Caco-2 (cell line): ENCODE measurements at regions not wholly inside any gene's neighbourhood (a gene's known extent, or its start where the extent isn't known, plus 50 kb on each side); places are given as distances from the start of the nearest gene placed in this dataset.

Experiments used
- BruUV-seq: library from RNA; stranded (reverse); fragments of 400-500 nt; replicated peaks from 2 replicates; lab custom pipeline; 2021; lab: Mats Ljungman, UMichigan
- CTCF ChIA-PET: fragments of 300-600 bp; sonication (Branson Sonifier 250); formaldehyde crosslinking; loops from one replicate; lab custom pipeline; 2022; ENCODE audit warnings: antibody characterized with exemption; lab: Charles Lee
- POLR2A ChIA-PET: fragments of 300-600 bp; sonication (Branson Sonifier 250); formaldehyde crosslinking; loops from one replicate; lab custom pipeline; 2022; ENCODE audit warnings: antibody characterized with exemption; lab: Charles Lee
- DNase-seq, 2 experiments: peaks; one replicate each; pipeline versions ENCODE4 v3.0.0 to v3.0.0-alpha.2; 2020 to 2022
- H3K27me3 ChIP-seq: replicated peaks from 2 replicates; pipeline ENCODE4 v1.6.0; 2011; ENCODE audit warnings: low read length; ENCODE audit not compliant: control insufficient read depth, insufficient read depth
- H3K36me3 ChIP-seq: 2 replicates; pipeline ENCODE4 v1.5.1; 2011; ENCODE audit warnings: low read length; ENCODE audit not compliant: control insufficient read depth, insufficient read depth
- H3K4me1 ChIP-seq: fragments of 250-450 bp; sonication (Bioruptor Pico); 2 replicates; pipeline ENCODE4 v1.5.1; 2020; ENCODE audit warnings: mild to moderate bottlenecking
- H3K4me3 ChIP-seq: 2 replicates; pipeline ENCODE4 v1.5.1; 2011; ENCODE audit warnings: low read depth, mild to moderate bottlenecking, control low read depth, low read length
- H3K9me3 ChIP-seq: fragments of 250-450 bp; sonication (Bioruptor Pico); 2 replicates; pipeline ENCODE4 v1.5.1; 2020; ENCODE audit warnings: mild to moderate bottlenecking, moderate library complexity
- H3K27ac Mint-ChIP-seq: one replicate; pipeline ENCODE4 v1.8.0; 2022; ENCODE audit warnings: mixed read lengths; ENCODE audit not compliant: unreplicated experiment
- H3K27me3 Mint-ChIP-seq: one replicate; pipeline ENCODE4 v1.8.0; 2022; ENCODE audit warnings: mixed read lengths; ENCODE audit not compliant: insufficient read depth, unreplicated experiment
- H3K36me3 Mint-ChIP-seq: one replicate; pipeline ENCODE4 v1.8.0; 2022; ENCODE audit warnings: mild to moderate bottlenecking, mixed read lengths; ENCODE audit not compliant: insufficient read depth, unreplicated experiment
- H3K4me1 Mint-ChIP-seq: one replicate; pipeline ENCODE4 v1.8.0; 2022; ENCODE audit warnings: low read depth, mixed read lengths; ENCODE audit not compliant: unreplicated experiment
- H3K4me3 Mint-ChIP-seq: one replicate; pipeline ENCODE4 v1.8.0; 2022; ENCODE audit warnings: mild to moderate bottlenecking, moderate library complexity, mixed read lengths; ENCODE audit not compliant: unreplicated experiment
- H3K9me3 Mint-ChIP-seq: one replicate; pipeline ENCODE4 v1.8.0; 2022; ENCODE audit warnings: mixed read lengths; ENCODE audit not compliant: unreplicated experiment
- intact Hi-C: fragments of 100-400 bp; cut with micrococcal nuclease; formaldehyde crosslinking; loops from one replicate; pipeline ENCODE4 v1.10.0; 2022; ENCODE audit not compliant: unreplicated experiment
- TF ChIP-seq, protein P1 (sequence below), 2 experiments: fragments of 200-600 bp in 1 of 2; IDR thresholded peaks; 1 replicate in 1 of 2; 2 replicates in 1 of 2; pipeline versions ENCODE4 v1.5.1 to v1.8.0; 2011 to 2022; ENCODE audit warnings: antibody characterized with exemption in 1 of 2, control low read depth in 1 of 2, inconsistent platforms in 1 of 2, low read depth in 1 of 2, low read length in 1 of 2, mild to moderate bottlenecking in 1 of 2, moderate library complexity in 1 of 2; ENCODE audit not compliant: insufficient read depth in 1 of 2, severe bottlenecking in 1 of 2, unreplicated experiment in 1 of 2

DNA sequence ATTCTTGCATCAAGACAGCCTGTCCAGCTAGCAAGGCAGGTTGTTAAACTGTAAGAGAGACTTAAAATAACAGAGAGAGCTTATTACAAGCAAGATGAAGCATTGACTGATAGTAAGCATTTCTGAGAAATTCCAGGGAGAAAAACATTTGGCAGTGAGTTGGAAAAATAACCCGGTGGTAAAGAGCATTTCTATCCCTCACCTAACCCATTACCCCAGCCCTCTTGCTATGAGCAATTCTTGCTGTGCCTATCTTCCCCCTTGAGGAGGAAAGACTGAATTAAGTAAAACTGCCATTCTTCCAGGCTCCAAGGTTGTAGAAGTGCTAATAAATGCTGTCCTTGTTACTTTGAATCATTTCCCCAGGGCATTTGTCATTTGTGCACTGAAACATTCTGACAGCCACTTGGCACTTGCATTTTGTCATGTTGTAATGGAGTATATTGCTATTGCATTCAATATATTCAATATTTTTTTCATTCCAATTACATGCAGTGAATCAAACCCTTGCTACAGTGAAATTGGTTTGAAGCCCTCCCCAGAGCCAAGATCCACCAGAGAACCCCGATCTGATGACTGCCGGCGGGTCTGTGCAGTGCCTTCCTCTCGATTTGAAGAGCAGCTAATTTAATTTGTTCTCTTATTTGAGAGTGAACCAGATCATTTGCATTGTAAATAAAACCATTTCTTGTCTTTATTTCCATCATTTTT lies 291.1 kb downstream of the HIVEP2 start:
- H3K27me3 ChIP-seq = no peaks in the 10 kb centered on the region
- Mint-ChIP-seq H3K4me1 (no peaks in the 10 kb centered on the region), H3K27me3 (peaks cover 15% of the 10 kb centered on the region), H3K27ac (no peak overlapping the region), H3K4me3 (no peak overlapping the region), H3K9me3 (no peaks in the 10 kb centered on the region), H3K36me3 (no peaks in the 10 kb centered on the region)
- CTCF ChIA-PET = no interaction called here
- no peaks in the 10 kb centered on the region for H3K36me3 ChIP-seq
- no TSS peak for BruUV-seq
- H3K9me3 ChIP-seq = no peaks in the 10 kb centered on the region
- no peaks in the 10 kb centered on the region for H3K4me1 ChIP-seq
- TF ChIP-seq, protein P1, sequence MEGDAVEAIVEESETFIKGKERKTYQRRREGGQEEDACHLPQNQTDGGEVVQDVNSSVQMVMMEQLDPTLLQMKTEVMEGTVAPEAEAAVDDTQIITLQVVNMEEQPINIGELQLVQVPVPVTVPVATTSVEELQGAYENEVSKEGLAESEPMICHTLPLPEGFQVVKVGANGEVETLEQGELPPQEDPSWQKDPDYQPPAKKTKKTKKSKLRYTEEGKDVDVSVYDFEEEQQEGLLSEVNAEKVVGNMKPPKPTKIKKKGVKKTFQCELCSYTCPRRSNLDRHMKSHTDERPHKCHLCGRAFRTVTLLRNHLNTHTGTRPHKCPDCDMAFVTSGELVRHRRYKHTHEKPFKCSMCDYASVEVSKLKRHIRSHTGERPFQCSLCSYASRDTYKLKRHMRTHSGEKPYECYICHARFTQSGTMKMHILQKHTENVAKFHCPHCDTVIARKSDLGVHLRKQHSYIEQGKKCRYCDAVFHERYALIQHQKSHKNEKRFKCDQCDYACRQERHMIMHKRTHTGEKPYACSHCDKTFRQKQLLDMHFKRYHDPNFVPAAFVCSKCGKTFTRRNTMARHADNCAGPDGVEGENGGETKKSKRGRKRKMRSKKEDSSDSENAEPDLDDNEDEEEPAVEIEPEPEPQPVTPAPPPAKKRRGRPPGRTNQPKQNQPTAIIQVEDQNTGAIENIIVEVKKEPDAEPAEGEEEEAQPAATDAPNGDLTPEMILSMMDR (IDR thresholded peaks at IDR 0.05; ENCODE audit: insufficient read depth in 1 of 2, low read depth in 1 of 2, low read length in 1 of 2, severe bottlenecking in 1 of 2, unreplicated experiment in 1 of 2) = no peak
- H3K4me3 ChIP-seq = no peak overlapping the region
- POLR2A ChIA-PET = no interaction called here
- intact Hi-C loops = no loop called here
- DNase-seq = no peak

DNA sequence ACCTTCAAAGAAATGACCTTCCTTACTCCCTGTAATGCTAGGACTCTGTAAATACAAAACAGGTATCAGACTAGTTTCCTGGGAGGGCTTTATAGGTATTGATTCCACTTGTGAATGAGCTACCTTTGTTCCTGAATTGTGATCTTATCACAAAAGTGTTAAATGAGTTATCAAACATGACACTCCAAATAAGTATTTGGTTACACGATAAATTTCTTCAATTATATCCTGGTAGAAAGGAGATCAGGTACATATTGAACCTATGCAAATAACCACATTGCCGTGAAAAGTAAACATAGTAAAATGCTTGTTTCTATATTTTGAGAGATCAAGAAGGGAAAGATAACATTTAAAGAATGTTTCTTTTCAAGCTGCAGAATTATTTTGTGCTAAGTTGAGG lies 285.3 kb downstream of the HIVEP2 start:
- no peak overlapping the region for H3K4me3 ChIP-seq
- H3K4me1 Mint-ChIP-seq = no peaks in the 10 kb centered on the region
- DNase-seq = no peak
- H3K36me3 Mint-ChIP-seq = no peaks in the 10 kb centered on the region
- H3K4me3 Mint-ChIP-seq = no peak overlapping the region
- peaks cover 5% of the 10 kb centered on the region; the same call in 1 of the 2 replicates for H3K9me3 ChIP-seq
- H3K27me3 Mint-ChIP-seq = peaks cover 12% of the 10 kb centered on the region
- H3K27me3 ChIP-seq = no peaks in the 10 kb centered on the region
- peaks cover 19% of the 10 kb centered on the region for H3K9me3 Mint-ChIP-seq
- ChIA-PET POLR2A (no interaction called here), CTCF (no interaction called here)
- H3K4me1 ChIP-seq = no peaks in the 10 kb centered on the region
- intact Hi-C loops = no loop called here
- TF ChIP-seq, protein P1 (IDR thresholded peaks at IDR 0.05; ENCODE audit: insufficient read depth in 1 of 2, low read depth in 1 of 2, low read length in 1 of 2, severe bottlenecking in 1 of 2, unreplicated experiment in 1 of 2) = no peak
- H3K36me3 ChIP-seq = no peaks in the 10 kb centered on the region
- no peak overlapping the region for H3K27ac Mint-ChIP-seq
- BruUV-seq = no TSS peak

DNA sequence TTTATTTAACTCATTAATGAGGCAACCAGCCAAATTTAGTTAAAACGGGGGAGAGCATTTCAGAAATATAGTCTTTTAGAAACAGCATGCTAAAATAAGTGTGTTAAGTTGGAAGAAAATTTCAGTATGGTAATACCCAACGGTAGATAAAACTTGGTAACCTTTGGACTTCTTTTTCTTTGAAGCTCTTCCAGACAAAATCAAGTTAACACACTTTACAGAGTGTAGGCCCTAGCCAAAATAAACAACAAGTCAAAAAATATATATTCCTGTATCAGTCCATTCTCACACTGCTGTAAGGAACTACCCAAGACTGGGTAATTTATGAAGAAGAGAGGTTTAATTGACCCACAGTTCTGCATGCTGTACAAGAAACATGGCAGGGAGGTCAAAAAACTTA lies 279.6 kb downstream of the HIVEP2 start:
- Mint-ChIP-seq H3K36me3 (no peaks in the 10 kb centered on the region), H3K27me3 (peaks cover 4% of the 10 kb centered on the region), H3K27ac (no peak overlapping the region), H3K4me1 (no peaks in the 10 kb centered on the region), H3K9me3 (peaks cover 19% of the 10 kb centered on the region), H3K4me3 (no peak overlapping the region)
- ChIA-PET POLR2A (no interaction called here), CTCF (no interaction called here)
- TF ChIP-seq, protein P1 (IDR thresholded peaks at IDR 0.05; ENCODE audit: insufficient read depth in 1 of 2, low read depth in 1 of 2, low read length in 1 of 2, severe bottlenecking in 1 of 2, unreplicated experiment in 1 of 2) = no peak
- Histone ChIP-seq H3K9me3 (peaks cover 5% of the 10 kb centered on the region; the same call in 1 of the 2 replicates), H3K36me3 (no peaks in the 10 kb centered on the region), H3K27me3 (no peaks in the 10 kb centered on the region), H3K4me3 (no peak overlapping the region), H3K4me1 (no peaks in the 10 kb centered on the region)
- DNase-seq = no peak
- no TSS peak for BruUV-seq
- intact Hi-C loops = no loop called here
